ENCODE measurements at regions not wholly inside any gene's neighbourhood (a gene's known extent, or its start where the extent isn't known, plus 50 kb on each side); places are given as distances from the start of the nearest gene placed in this dataset.

- TF ChIP-seq CTCF (IDR thresholded peaks at IDR 0.05), result no peak
- no peak for TF ChIP-seq POLR2A (IDR thresholded peaks at IDR 0.05)
- TF ChIP-seq EP300 (IDR thresholded peaks at IDR 0.05), result no peak
These were observed 999.6 kb downstream of the BRD1 start for GRCh38 chr22:48827904-48828555.

Measured in tibial nerve (tissue), 4 donors.